ENCODE measurements at regions not wholly inside any gene's neighbourhood (a gene's known extent, or its start where the extent isn't known, plus 50 kb on each side); places are given as distances from the start of the nearest gene placed in this dataset.
"Not testable (repeated sequence)": the region's sequence is repeated elsewhere in the genome, so short reads cannot be mapped to it uniquely, and the experiment has no call there.

DNA sequence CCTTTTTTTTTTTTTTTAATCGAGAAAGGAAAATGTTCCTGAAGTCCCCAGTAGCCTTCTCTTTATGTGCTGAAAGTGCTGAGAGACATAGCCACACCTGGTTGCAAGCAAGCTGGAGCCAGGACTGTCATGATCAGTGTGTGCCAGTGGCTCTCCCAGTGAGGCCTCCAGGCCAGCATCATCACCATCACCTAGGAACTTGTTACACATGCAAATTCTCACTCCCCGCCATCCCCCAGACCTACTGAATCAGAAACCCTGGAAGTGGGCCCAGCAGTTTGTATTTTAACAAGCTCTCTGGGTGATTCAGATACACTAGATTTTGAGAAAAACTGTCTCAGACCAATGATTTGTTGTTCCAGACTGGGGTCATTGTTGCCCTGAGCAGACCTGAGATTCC lies 181.9 kb upstream of the GLRA1 start (continued):
- TF ChIP-seq, protein P1, sequence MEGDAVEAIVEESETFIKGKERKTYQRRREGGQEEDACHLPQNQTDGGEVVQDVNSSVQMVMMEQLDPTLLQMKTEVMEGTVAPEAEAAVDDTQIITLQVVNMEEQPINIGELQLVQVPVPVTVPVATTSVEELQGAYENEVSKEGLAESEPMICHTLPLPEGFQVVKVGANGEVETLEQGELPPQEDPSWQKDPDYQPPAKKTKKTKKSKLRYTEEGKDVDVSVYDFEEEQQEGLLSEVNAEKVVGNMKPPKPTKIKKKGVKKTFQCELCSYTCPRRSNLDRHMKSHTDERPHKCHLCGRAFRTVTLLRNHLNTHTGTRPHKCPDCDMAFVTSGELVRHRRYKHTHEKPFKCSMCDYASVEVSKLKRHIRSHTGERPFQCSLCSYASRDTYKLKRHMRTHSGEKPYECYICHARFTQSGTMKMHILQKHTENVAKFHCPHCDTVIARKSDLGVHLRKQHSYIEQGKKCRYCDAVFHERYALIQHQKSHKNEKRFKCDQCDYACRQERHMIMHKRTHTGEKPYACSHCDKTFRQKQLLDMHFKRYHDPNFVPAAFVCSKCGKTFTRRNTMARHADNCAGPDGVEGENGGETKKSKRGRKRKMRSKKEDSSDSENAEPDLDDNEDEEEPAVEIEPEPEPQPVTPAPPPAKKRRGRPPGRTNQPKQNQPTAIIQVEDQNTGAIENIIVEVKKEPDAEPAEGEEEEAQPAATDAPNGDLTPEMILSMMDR (IDR thresholded peaks at IDR 0.05): no peak
- no peak for TF ChIP-seq HEYL (CRISPR knock-in tag; IDR thresholded peaks at IDR 0.05)
- TF ChIP-seq CBX2 (IDR thresholded peaks at IDR 0.05; ENCODE audit: borderline replicate concordance, low read depth): no peak
- no peak for TF ChIP-seq SREBF2 (IDR thresholded peaks at IDR 0.05)

DNA sequence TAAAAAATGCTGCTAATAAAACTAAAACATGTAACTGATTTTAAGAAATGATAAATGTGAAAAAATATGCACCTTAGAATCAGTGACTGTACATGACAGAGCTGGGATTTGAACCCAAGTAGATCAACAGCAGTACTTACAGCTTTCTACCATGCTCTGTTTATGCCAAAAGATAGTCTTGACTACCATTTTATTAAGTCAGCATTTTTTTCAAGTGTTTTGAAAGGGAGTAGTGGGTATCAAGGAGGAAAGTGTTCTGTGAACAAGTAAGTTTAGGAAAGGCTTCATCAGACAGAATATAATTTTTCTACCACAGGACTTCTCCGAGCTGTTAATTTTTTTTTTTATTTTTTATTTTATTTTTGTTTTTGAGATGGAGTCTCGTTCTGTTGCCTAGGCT lies 180.4 kb upstream of the GLRA1 start:
- Histone ChIP-seq H3K4me2 (no peak overlapping the region), H3K9me3 (no peaks in the 10 kb centered on the region), H3K4me1 (no peaks in the 10 kb centered on the region), H3K27ac (no peak overlapping the region), H3K4me3 (no peak overlapping the region)
- CTCF ChIA-PET: no interaction called here
- ATAC-seq (no peak), DNase-seq (ENCODE audit: low read depth in 1 of 2, low spot score in 1 of 2) (no peak), FAIRE-seq (no peak)
- POLR2A ChIA-PET: no interaction called here
- TF ChIP-seq, protein P2, sequence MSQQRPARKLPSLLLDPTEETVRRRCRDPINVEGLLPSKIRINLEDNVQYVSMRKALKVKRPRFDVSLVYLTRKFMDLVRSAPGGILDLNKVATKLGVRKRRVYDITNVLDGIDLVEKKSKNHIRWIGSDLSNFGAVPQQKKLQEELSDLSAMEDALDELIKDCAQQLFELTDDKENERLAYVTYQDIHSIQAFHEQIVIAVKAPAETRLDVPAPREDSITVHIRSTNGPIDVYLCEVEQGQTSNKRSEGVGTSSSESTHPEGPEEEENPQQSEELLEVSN (IDR thresholded peaks at IDR 0.05; ENCODE audit: borderline replicate concordance, low read depth): no peak
- TF ChIP-seq ZC3H11A (IDR thresholded peaks at IDR 0.05) (no peak), MAFK (IDR thresholded peaks at IDR 0.05; ENCODE audit: partially characterized antibody) (peak; percentile 76)
- WGBS (ENCODE audit: missing lambda C conversion rate): 2% methylated on average over 2 of the region's 2 CpGs

DNA sequence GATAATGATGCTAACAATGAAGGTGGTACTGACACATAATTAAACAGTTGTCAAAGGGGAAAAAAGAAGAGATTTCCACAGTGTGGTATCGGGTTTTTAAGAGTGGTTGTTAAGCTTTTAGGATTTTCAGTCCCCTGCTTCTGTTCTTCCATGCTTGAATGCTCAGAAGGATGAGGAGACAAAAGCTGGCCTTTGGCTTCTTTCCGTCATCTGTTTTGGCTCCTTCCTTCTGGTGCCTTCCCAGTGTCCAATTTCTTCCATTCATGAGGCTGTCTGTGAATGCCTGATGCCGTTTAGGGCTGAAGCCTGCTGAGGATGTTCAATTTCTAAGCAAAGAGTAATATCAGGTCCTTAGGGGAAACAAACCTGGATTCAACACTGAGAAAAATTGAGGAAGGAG lies 179.6 kb upstream of the GLRA1 start:
- FAIRE-seq (no peak), ATAC-seq (no peak), DNase-seq (ENCODE audit: low read depth in 1 of 2, low spot score in 1 of 2) (no peak)
- Histone ChIP-seq H3K9me3 (no peaks in the 10 kb centered on the region), H3K4me2 (no peak overlapping the region), H3K4me1 (no peaks in the 10 kb centered on the region), H3K27ac (no peak overlapping the region), H3K4me3 (no peak overlapping the region)
- under 1% methylated on average over 3 of the region's 3 CpGs for WGBS (ENCODE audit: missing lambda C conversion rate)
- CTCF ChIA-PET: interaction anchor here (2.3 kb wide), 1 partner anchor 39 kb away, joined by 5 read pairs; no protein-coding TSS in a partner anchor
- TF ChIP-seq, protein P2 (IDR thresholded peaks at IDR 0.05; ENCODE audit: borderline replicate concordance, low read depth): no peak
- TF ChIP-seq FOSB (CRISPR knock-in tag; IDR thresholded peaks at IDR 0.05) (no peak), RAD21 (conservative IDR thresholded peaks at IDR 0.05 in 1 of 2, IDR thresholded peaks at IDR 0.05 in 1 of 2) (no peak), KDM1A (IDR thresholded peaks at IDR 0.05; ENCODE audit: low read depth) (no peak), HDAC2 (IDR thresholded peaks at IDR 0.05) (no peak), MYC (IDR thresholded peaks at IDR 0.05; ENCODE audit: borderline replicate concordance, low read length) (no peak), EP300 (IDR thresholded peaks at IDR 0.05) (no peak), JUNB (IDR thresholded peaks at IDR 0.05) (no peak), ZNF302 (CRISPR knock-in tag; IDR thresholded peaks at IDR 0.05) (no peak), FOXS1 (CRISPR knock-in tag; IDR thresholded peaks at IDR 0.05) (no peak), MAFK (IDR thresholded peaks at IDR 0.05; ENCODE audit: partially characterized antibody) (no peak), EHMT2 (IDR thresholded peaks at IDR 0.05; ENCODE audit: low read depth) (no peak), RARB (CRISPR knock-in tag; IDR thresholded peaks at IDR 0.05) (no peak), KDM5A (IDR thresholded peaks at IDR 0.05) (no peak), EHF (CRISPR knock-in tag; IDR thresholded peaks at IDR 0.05) (no peak), RCOR1 (IDR thresholded peaks at IDR 0.05; ENCODE audit: low read depth, low read length) (no peak), NR3C1 (IDR thresholded peaks at IDR 0.05) (no peak)
- TF ChIP-seq, protein P3, sequence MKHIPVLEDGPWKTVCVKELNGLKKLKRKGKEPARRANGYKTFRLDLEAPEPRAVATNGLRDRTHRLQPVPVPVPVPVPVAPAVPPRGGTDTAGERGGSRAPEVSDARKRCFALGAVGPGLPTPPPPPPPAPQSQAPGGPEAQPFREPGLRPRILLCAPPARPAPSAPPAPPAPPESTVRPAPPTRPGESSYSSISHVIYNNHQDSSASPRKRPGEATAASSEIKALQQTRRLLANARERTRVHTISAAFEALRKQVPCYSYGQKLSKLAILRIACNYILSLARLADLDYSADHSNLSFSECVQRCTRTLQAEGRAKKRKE (CRISPR knock-in tag; IDR thresholded peaks at IDR 0.05; ENCODE audit: low read depth): no peak
- TF ChIP-seq, protein P4, sequence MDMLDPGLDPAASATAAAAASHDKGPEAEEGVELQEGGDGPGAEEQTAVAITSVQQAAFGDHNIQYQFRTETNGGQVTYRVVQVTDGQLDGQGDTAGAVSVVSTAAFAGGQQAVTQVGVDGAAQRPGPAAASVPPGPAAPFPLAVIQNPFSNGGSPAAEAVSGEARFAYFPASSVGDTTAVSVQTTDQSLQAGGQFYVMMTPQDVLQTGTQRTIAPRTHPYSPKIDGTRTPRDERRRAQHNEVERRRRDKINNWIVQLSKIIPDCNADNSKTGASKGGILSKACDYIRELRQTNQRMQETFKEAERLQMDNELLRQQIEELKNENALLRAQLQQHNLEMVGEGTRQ (IDR thresholded peaks at IDR 0.05): no peak
- POLR2A ChIA-PET: no interaction called here

DNA sequence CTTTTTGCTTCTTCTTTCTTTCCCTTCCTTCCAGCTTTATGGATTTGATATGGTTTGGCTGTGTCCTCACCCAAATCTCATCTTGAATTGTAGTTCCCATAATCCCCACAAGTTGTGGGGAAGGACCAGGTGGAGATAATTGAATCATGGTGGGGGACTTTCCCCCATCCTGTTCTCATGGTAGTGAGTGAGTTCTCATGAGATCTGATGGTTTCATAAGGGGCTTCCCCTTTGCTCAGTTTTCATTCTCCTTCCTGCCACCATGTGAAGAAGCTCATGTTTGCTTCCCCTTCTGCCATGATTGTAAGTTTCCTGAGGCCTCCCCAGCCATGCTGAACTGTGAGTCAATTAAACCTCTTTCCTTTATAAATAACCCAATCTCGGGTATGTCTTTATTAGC lies 178.3 kb upstream of the GLRA1 start:
- CTCF ChIA-PET: interaction anchor here (2.3 kb wide), 1 partner anchor 40 kb away, joined by 5 read pairs; no protein-coding TSS in a partner anchor
- POLR2A ChIA-PET; H3K9me3 ChIP-seq; H3K4me3 ChIP-seq; H3K4me2 ChIP-seq; ATAC-seq; H3K4me1 ChIP-seq; FAIRE-seq; DNase-seq (ENCODE audit: low read depth in 1 of 2, low spot score in 1 of 2); H3K27ac ChIP-seq: not testable (repeated sequence)
- WGBS (ENCODE audit: missing lambda C conversion rate): 3% methylated on average over 1 of the region's 1 CpG
